PC-9 (cell line): ENCODE measurements at regions not wholly inside any gene's neighbourhood (a gene's known extent, or its start where the extent isn't known, plus 50 kb on each side); places are given as distances from the start of the nearest gene placed in this dataset.
A peak's percentile ranks its signal among the peaks of the same experiment; 100 is the strongest.

Source experiments
- BruUV-seq: library from RNA; stranded (reverse); fragments of 400-500 nt; replicated peaks from 2 replicates; lab custom pipeline; 2021; lab: Mats Ljungman, UMichigan
- CTCF ChIA-PET: fragments of 300-600 bp; sonication (Branson Sonifier 250); formaldehyde crosslinking; loops from one replicate; lab custom pipeline; 2022; ENCODE audit warnings: antibody characterized with exemption; lab: Charles Lee
- POLR2A ChIA-PET: fragments of 300-600 bp; sonication (Branson Sonifier 250); formaldehyde crosslinking; loops from one replicate; lab custom pipeline; 2022; ENCODE audit warnings: antibody characterized with exemption; ENCODE audit not compliant: unreplicated experiment; lab: Charles Lee
- DNase-seq, 2 experiments: peaks; one replicate each; pipeline versions ENCODE4 v3.0.0 to v3.0.0-alpha.2; 2015 to 2022; ENCODE audit warnings: mixed read lengths in 1 of 2
- H2AFZ ChIP-seq: fragments of 200-600 bp; sonication (generic); 2 replicates; pipeline ENCODE4 v1.8.1; 2017; ENCODE audit warnings: antibody characterized with exemption
- H3F3A ChIP-seq: fragments of 200-600 bp; sonication (generic); 2 replicates; pipeline ENCODE4 v1.8.1; 2017; ENCODE audit warnings: antibody characterized with exemption, mild to moderate bottlenecking, low read depth; ENCODE audit not compliant: insufficient read depth
- H3K27ac ChIP-seq: fragments of 200-600 bp; sonication (generic); 2 replicates; pipeline ENCODE4 v1.6.1; 2016; ENCODE audit warnings: mixed run types
- H3K27me3 ChIP-seq: fragments of 200-600 bp; sonication (generic); 2 replicates; pipeline ENCODE4 v1.6.1; 2016; ENCODE audit warnings: low read depth, mixed run types; ENCODE audit not compliant: insufficient read depth
- H3K36me3 ChIP-seq: fragments of 200-600 bp; sonication (generic); 2 replicates; pipeline ENCODE4 v1.6.1; 2016; ENCODE audit warnings: low read depth, mixed run types
- H3K4me1 ChIP-seq: fragments of 200-600 bp; sonication (generic); replicated peaks from 2 replicates; pipeline ENCODE4 v1.6.1; 2016; ENCODE audit warnings: mixed run types; ENCODE audit not compliant: insufficient read depth
- H3K4me2 ChIP-seq: fragments of 200-600 bp; sonication (generic); 2 replicates; pipeline ENCODE4 v1.6.1; 2017; ENCODE audit warnings: mixed run types
- H3K4me3 ChIP-seq: fragments of 200-600 bp; sonication (generic); 2 replicates; pipeline ENCODE4 v1.6.1; 2016; ENCODE audit warnings: mixed run types
- H3K79me2 ChIP-seq: fragments of 200-600 bp; sonication (generic); 2 replicates; pipeline ENCODE4 v1.6.1; 2017; ENCODE audit warnings: low read depth, mixed run types
- H3K9me2 ChIP-seq: fragments of 200-600 bp; sonication (generic); 2 replicates; pipeline ENCODE4 v1.8.1; 2017; ENCODE audit warnings: mild to moderate bottlenecking; ENCODE audit not compliant: insufficient read depth
- H3K9me3 ChIP-seq: fragments of 200-600 bp; sonication (generic); 2 replicates; pipeline ENCODE4 v1.8.1; 2016; ENCODE audit warnings: low read depth; ENCODE audit not compliant: insufficient read depth
- H4K20me1 ChIP-seq: fragments of 200-600 bp; sonication (generic); 2 replicates; pipeline ENCODE4 v1.8.1; 2017; ENCODE audit not compliant: insufficient read depth
- EZH2 ChIP-seq: fragments of 200-600 bp; sonication (generic); IDR thresholded peaks from 2 replicates; pipeline ENCODE4 v1.8.0; 2017; ENCODE audit warnings: antibody characterized with exemption, low read depth
- intact Hi-C: fragments of 100-400 bp; cut with micrococcal nuclease; formaldehyde crosslinking; loops from one replicate; pipeline ENCODE4 v1.10.0; 2022; ENCODE audit not compliant: unreplicated experiment
- TF ChIP-seq, protein P1 (sequence below): fragments of 200-600 bp; sonication (generic); conservative IDR thresholded peaks from 2 replicates; pipeline ENCODE4 v1.6.1; 2017; ENCODE audit warnings: mixed run types, antibody characterized with exemption, mild to moderate bottlenecking, moderate library complexity

GRCh38 chr14:43803076-43803689 lies 703.9 kb downstream of the FSCB start:
- no peak for TF ChIP-seq EZH2
- TF ChIP-seq, protein P1, sequence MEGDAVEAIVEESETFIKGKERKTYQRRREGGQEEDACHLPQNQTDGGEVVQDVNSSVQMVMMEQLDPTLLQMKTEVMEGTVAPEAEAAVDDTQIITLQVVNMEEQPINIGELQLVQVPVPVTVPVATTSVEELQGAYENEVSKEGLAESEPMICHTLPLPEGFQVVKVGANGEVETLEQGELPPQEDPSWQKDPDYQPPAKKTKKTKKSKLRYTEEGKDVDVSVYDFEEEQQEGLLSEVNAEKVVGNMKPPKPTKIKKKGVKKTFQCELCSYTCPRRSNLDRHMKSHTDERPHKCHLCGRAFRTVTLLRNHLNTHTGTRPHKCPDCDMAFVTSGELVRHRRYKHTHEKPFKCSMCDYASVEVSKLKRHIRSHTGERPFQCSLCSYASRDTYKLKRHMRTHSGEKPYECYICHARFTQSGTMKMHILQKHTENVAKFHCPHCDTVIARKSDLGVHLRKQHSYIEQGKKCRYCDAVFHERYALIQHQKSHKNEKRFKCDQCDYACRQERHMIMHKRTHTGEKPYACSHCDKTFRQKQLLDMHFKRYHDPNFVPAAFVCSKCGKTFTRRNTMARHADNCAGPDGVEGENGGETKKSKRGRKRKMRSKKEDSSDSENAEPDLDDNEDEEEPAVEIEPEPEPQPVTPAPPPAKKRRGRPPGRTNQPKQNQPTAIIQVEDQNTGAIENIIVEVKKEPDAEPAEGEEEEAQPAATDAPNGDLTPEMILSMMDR: no peak
- CTCF ChIA-PET: no interaction called here
- Histone ChIP-seq H3K9me3 (0 out of 2 replicates have a peak, but pooled peaks cover 8% of the 10 kb centered on the region), H3K27ac (peak overlapping the region; percentile 91), H2AFZ (peak overlapping the region; percentile 84; the same call in 1 of the 2 replicates), H4K20me1 (no peaks in the 10 kb centered on the region), H3K79me2 (no peaks in the 10 kb centered on the region), H3K4me1 (peaks cover 18% of the 10 kb centered on the region), H3F3A (no peaks in the 10 kb centered on the region), H3K9me2 (no peaks in the 10 kb centered on the region), H3K36me3 (no peaks in the 10 kb centered on the region), H3K4me2 (peak overlapping the region; percentile 72), H3K27me3 (no peaks in the 10 kb centered on the region), H3K4me3 (peak overlapping the region; percentile 55; the same call in 1 of the 2 replicates)
- intact Hi-C loops: no loop called here
- POLR2A ChIA-PET: interaction anchor here (0.7 kb wide), 1 partner anchor 97 kb away, joined by 3 read pairs; no protein-coding TSS in a partner anchor
- BruUV-seq: no TSS peak
- DNase-seq: peak; percentile 63 to 72

GRCh38 chr14:43795600-43796228 lies 711.4 kb downstream of the FSCB start:
- no peaks in the 10 kb centered on the region for H3K9me3 ChIP-seq
- no peak for TF ChIP-seq EZH2
- TF ChIP-seq, protein P1: peak; percentile 61

DNA sequence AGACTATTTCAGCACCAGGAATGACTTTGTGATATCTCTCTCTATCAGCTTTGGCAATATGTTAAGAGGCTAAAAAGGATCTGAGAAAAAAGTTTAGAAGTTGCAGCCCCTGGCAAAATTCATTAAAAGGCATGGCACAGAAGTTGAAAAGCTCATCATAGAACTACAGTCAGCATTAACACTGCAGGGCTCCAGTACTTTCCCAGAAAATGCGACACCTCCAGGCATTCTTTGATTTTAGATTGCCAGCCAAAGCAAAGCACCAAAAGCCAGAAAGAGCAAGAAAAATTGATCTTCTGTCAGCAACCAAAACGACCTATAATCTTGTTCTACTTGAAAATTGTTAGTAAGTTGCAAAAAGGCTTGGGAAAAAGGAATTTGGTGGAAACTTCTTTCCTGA lies 713.5 kb downstream of the FSCB start:
- no peaks in the 10 kb centered on the region for H3K27me3 ChIP-seq
- no TSS peak for BruUV-seq
- TF ChIP-seq, protein P1: no peak
- no peak for TF ChIP-seq EZH2
- H3K79me2 ChIP-seq: no peaks in the 10 kb centered on the region
- no peak overlapping the region for H3K4me3 ChIP-seq
- no peak for DNase-seq
- intact Hi-C loops: loop anchor here (10.0 kb wide), 1 partner anchor 289 kb away; no protein-coding TSS in a partner anchor
- H4K20me1 ChIP-seq: no peaks in the 10 kb centered on the region
- ChIA-PET CTCF (no interaction called here), POLR2A (no interaction called here)
- H2AFZ ChIP-seq: no peak overlapping the region
- H3K9me3 ChIP-seq: no peaks in the 10 kb centered on the region
- H3F3A ChIP-seq: peaks cover 3% of the 10 kb centered on the region; the same call in 1 of the 2 replicates
- no peaks in the 10 kb centered on the region for H3K36me3 ChIP-seq
- H3K4me2 ChIP-seq: no peak overlapping the region
- peaks cover 21% of the 10 kb centered on the region; the same call in 1 of the 2 replicates for H3K4me1 ChIP-seq
- no peak overlapping the region for H3K27ac ChIP-seq
- no peaks in the 10 kb centered on the region for H3K9me2 ChIP-seq

More at GRCh38 chr14:43795600-43796228, 711.4 kb downstream of the FSCB start:
- DNase-seq: no peak
- Histone ChIP-seq H3K27me3 (no peaks in the 10 kb centered on the region), H3K4me3 (no peak overlapping the region), H3K4me1 (peaks cover 8% of the 10 kb centered on the region; the same call in 1 of the 2 replicates), H3F3A (no peaks in the 10 kb centered on the region), H3K9me2 (no peaks in the 10 kb centered on the region), H2AFZ (no peak overlapping the region), H3K4me2 (no peak overlapping the region), H3K36me3 (no peaks in the 10 kb centered on the region), H3K27ac (no peak overlapping the region), H4K20me1 (no peaks in the 10 kb centered on the region), H3K79me2 (no peaks in the 10 kb centered on the region)
- intact Hi-C loops: loop anchor here (5.0 to 10.0 kb wide), 2 partner anchors 291 to 1573 kb away; no protein-coding TSS in a partner anchor
- BruUV-seq: no TSS peak
- POLR2A ChIA-PET: interaction anchor here (0.6 kb wide), 1 partner anchor 877 kb away, joined by 5 read pairs; no protein-coding TSS in a partner anchor
- CTCF ChIA-PET: no interaction called here
